ENCODE measurements at regions not wholly inside any gene's neighbourhood (a gene's known extent, or its start where the extent isn't known, plus 50 kb on each side); places are given as distances from the start of the nearest gene placed in this dataset.

- no peak for DNase-seq
These were observed 861.1 kb upstream of the KLHL1 start for GRCh38 chr13:70969321-70969720.

GRCh38 chr13:70967564-70967963 lies 859.3 kb upstream of the KLHL1 start:
- DNase-seq, result no peak

GRCh38 chr13:70964874-70965273 lies 856.6 kb upstream of the KLHL1 start:
- no peak for DNase-seq

GRCh38 chr13:70964124-70964523 lies 855.9 kb upstream of the KLHL1 start:
- peak; percentile 38 to 61 for DNase-seq

DNA sequence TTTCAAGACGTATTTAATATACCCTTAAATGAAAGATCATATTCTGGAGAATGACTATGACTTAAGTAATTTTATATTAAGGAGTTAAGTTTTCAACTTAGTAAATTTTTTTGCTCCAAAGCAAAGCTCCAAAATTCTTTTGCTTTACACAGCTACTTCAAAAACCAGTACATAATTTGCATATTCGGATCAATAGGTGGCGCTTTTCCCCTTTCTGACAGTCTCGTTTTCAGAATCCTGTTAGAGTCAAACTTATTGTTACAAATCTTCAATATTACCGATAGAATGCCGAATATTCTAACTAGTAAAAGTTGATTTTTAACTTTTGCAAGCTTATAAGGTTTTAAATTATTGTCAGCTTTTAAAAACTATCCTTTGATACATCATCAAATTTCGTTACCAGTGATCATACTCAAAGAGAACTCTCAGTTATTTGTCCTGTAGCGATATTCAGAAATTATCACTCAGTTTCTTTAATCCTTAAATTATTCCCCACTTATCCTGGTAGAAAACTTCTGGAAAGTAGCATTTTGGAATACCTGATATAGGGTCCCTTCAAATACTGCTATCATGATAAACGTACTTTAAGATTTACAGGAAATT lies 852.7 kb upstream of the KLHL1 start:
- DNase-seq, result peak in 1 of 2 experiments; percentile 5

GRCh38 chr13:70959035-70959775 lies 851.0 kb upstream of the KLHL1 start:
- no peak for DNase-seq

DNA sequence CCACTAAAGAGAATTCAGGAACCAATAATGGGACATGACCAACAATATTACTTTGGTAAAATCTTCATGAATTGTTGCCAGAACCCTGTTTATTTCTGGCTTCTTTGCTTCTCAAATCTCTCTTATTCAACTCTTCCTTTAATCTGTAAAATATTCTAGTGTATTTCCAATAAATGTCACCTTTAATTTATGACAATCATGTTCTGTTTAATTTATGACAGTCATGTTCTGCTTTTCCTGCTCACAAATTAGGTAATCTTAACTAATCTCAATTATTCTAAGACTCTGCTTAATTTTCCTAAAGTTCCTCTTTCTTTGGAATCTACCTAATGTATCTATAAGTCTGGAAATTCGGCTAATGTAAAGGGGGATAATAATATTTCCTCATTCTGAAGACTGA lies 847.6 kb upstream of the KLHL1 start:
- no peak for DNase-seq

DNA sequence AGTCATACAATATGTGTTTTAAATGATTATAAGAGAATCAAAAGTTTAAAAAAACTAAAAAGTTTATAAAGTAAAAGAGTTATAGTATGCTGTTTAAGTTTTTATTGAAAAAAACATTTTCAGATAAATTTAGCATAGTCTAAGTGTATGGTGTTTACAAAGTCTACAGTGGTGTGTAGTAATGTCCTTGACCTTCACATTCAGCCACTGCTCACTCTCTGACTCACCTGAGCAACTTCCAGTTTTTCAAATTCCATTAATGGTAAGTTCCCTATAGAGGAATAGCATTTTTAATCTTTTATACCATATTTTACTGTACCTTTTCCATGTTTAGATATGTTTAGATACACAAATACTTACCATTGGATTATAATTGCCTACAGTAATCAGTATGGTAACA lies 842.4 kb upstream of the KLHL1 start:
- DNase-seq, result no peak

- DNase-seq, result peak in 1 of 2 experiments; percentile 17
These were observed 837.3 kb upstream of the KLHL1 start for GRCh38 chr13:70945506-70945905.

DNA sequence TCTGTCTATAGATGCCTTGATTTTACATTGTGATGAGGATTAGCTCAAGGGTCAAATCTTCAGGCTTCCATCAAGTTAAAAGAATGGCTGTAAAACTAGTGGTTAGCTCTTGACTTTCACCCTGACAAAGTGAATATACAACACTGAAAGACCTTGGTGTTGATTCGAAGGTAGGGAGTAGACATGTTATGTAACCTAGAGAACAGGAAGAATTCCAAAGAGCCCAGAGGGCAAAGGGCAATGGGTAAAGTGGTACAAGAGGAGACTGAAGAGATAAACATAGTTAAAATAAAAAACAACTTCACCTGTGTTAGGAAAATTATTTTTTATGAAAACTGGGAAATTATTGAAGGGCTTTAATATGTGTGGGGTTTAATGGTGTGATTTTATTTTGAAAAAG lies 833.2 kb upstream of the KLHL1 start:
- DNase-seq, result no peak

DNA sequence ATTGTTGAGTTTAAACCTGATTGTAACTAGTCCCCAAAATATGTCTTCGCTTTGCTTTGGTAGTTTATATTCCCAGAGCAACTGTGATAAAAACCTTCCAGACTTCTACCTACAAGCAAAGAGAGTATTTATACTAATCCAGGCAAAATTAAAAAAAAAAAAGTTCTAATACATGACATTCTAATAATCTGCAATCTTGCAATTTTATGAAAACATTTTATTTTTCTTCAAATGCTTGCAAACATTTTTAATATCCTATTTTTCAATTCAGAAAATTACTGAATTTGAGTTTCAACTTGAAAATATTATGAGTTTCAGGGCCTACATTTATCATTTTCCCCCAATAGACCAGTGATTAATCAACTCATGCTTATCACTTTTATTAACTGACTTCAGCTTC lies 830.2 kb upstream of the KLHL1 start:
- DNase-seq, result no peak

GRCh38 chr13:70932511-70932910 lies 824.3 kb upstream of the KLHL1 start:
- DNase-seq, result no peak

GRCh38 chr13:70923863-70924752 lies 815.9 kb upstream of the KLHL1 start:
- no peak for DNase-seq

DNA sequence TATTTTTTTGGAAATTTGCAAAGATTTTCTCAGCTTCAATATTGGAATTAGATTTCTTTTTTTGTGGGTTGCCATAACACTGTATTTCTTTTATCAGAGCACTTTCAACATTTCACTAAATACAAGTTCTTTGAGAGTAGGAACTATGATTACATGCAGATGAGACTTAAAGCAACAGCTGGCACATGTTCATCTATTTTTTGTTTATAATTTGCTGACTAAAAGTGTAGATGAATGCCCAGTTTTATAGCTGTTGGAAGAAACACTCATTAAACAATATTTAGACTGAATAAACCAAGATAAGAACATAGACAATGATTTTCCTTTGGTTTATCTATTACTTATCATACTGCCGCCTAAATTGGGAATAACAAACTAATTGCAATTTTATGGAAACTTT lies 803.0 kb upstream of the KLHL1 start:
- no peak for DNase-seq

GRCh38 chr13:70908795-70909194 lies 800.5 kb upstream of the KLHL1 start:
- DNase-seq, result no peak

DNA sequence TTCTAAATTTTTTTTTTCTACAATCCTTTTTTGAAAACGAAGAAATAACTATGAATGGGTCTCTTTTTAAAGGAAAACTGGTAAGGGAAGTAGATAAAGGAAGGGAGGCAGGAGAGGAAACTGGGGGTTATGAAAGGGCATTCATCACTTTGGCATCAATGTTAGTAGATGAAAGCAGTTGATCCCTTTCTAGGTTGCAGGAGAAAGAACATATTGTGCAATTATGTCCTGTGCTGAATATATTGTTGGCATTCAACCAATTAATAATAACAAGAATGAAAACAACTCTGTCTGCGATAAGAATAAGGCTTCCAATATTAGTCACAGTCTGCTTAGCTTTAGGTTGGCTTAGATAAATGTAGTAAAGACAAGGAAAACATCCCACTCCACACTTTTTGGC lies 796.8 kb upstream of the KLHL1 start:
- DNase-seq, result no peak

- no peak for DNase-seq
These were observed 787.9 kb upstream of the KLHL1 start for GRCh38 chr13:70896136-70896535.

DNA sequence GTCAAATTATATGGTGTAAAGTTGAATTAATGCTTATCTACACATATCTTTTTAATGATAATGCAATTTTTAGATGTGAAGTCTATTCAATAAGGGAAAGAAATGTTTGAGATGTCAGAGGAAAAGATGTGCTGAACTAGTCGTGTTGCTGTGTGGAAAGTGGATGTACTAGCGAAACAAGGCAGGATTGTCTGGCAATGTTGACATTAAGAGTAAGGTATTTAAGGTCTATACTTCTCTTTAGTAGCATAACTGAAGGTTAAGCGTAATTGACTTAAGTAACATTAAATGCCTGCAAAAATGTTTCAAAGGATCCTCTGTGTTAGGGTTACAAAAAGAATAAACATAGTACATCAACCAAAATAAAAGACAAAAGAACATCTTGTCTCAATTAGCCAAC lies 787.3 kb upstream of the KLHL1 start:
- no peak for DNase-seq

- no peak for DNase-seq
These were observed 786.0 kb upstream of the KLHL1 start for GRCh38 chr13:70894258-70894657.

GRCh38 chr13:70893832-70894231 lies 785.6 kb upstream of the KLHL1 start:
- peak; percentile 58 to 69 for DNase-seq

DNA sequence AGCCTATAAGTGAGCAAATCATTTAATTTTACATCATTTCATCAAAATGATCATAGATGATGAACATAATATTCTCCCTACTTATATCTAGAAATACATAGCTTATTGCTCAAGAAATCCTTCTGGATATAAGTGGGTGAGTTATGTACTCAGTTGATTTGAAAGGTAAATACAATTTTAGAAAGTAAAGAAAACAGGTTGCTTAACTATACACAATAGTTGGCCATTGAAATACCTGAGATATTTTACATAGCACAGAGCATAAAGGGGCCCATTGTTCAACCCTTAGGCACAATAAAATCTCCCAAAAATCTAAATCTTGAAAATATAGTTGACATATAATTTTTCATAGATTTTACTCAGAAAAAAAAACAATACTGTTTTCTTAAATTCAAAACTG lies 782.0 kb upstream of the KLHL1 start:
- peak in 1 of 2 experiments; percentile 11 for DNase-seq

DNA sequence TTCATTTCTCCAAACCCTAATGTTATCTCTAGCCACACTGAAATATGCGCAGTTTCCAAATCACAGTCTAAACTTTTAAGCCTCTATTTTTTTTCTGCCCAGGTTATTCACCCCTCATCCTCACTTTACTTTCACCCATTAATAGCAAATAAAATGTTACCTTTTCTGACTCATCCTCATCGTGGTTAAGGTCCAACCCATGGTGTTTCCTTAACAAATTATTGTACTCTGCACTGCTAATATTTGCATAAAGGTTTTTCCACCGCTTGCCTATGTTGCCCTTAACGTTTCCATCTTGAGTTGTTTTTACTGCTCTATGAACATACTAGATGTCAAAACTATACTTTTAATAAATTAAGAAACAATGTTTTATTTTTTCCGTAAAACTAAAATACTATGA lies 780.9 kb upstream of the KLHL1 start:
- peak; percentile 32 to 62 for DNase-seq

DNA sequence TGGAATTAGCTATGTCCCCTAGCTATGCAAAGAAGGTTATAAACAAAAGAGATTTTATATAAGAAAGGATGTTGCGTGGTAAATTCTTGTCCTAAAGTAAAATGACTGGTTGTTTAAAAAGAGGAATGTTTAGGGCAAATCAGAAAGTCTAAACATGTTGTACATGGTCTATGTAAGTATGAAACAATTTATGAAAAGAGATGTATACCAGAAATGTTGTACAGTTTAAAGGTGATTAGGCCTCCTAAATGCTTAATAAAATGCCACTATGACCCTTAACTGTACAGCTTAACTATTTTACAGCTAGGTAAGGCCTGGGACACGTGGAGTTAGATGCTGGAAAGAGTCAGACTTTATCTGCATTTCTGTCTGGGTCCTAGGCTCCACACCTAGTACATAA lies 775.9 kb upstream of the KLHL1 start:
- DNase-seq, result no peak

DNA sequence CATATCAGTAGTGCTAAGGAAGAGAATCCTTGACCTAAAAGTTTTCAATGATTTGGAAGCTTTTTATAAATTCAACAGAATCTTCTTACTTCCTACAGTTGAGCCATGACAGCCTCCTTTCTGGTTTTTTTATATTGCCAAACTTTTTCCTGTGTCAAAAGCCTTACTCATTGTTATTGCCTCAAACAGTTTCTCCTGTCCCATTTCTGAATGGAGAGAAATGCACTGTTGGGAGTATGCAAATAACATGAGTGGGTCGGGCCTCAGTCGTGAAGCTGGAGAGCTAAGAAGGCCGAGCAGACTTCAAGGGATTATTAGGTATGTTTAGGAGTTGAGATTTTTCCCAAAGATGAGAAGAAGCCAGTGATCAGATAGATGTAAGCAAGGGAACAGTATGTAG lies 766.4 kb upstream of the KLHL1 start:
- DNase-seq, result peak in 1 of 2 experiments; percentile 12

Data from NCI-H526 (cell line).